Mesendoderm (in vitro differentiated cells): ENCODE measurements at regions not wholly inside any gene's neighbourhood (a gene's known extent, or its start where the extent isn't known, plus 50 kb on each side); places are given as distances from the start of the nearest gene placed in this dataset.

Experiments
- DNase-seq: peaks from one replicate; pipeline ENCODE4 v3.0.0; 2013
- H2AK5ac ChIP-seq: 2 replicates; pipeline ENCODE4 v1.6.1; 2013; ENCODE audit warnings: low read length, inconsistent platforms
- H2BK120ac ChIP-seq: 2 replicates; pipeline ENCODE4 v1.6.1; 2013; ENCODE audit warnings: low read depth, mild to moderate bottlenecking, low read length, moderate library complexity, mixed read lengths
- H2BK15ac ChIP-seq: replicated peaks from 2 replicates; pipeline ENCODE4 v1.6.1; 2013; ENCODE audit warnings: low read depth, mild to moderate bottlenecking, moderate library complexity
- H2BK5ac ChIP-seq: 2 replicates; pipeline ENCODE4 v1.6.1; 2013; ENCODE audit warnings: low read length, inconsistent platforms
- H3K18ac ChIP-seq: 2 replicates; pipeline ENCODE4 v1.6.1; 2013; ENCODE audit warnings: mild to moderate bottlenecking, low read length, mixed read lengths
- H3K23ac ChIP-seq: one replicate; pipeline ENCODE4 v1.6.1; 2013; ENCODE audit warnings: low read length
- H3K27ac ChIP-seq: 2 replicates; pipeline ENCODE4 v1.5.1; 2013; ENCODE audit warnings: low read depth, mild to moderate bottlenecking, inconsistent platforms, low read length, moderate library complexity
- H3K27me3 ChIP-seq: 2 replicates; pipeline ENCODE4 v1.6.1; 2013; ENCODE audit warnings: low read length, control low read depth, mild to moderate bottlenecking, inconsistent platforms; ENCODE audit not compliant: insufficient read depth, poor library complexity
- H3K36me3 ChIP-seq: 2 replicates; pipeline ENCODE4 v1.6.1; 2013; ENCODE audit warnings: low read length, inconsistent platforms; ENCODE audit not compliant: control insufficient read depth, insufficient read depth
- H3K4ac ChIP-seq: one replicate; pipeline ENCODE4 v1.6.1; 2013; ENCODE audit warnings: low read depth, mild to moderate bottlenecking, low read length, moderate library complexity
- H3K4me1 ChIP-seq: 2 replicates; pipeline ENCODE4 v1.6.1; 2013; ENCODE audit warnings: low read depth, low read length, inconsistent platforms; ENCODE audit not compliant: control insufficient read depth
- H3K4me2 ChIP-seq: 2 replicates; pipeline ENCODE4 v1.6.1; 2013; ENCODE audit warnings: low read length
- H3K4me3 ChIP-seq: 2 replicates; pipeline ENCODE4 v1.5.1; 2013; ENCODE audit warnings: mild to moderate bottlenecking, low read length
- H3K56ac ChIP-seq: one replicate; pipeline ENCODE4 v1.6.1; 2013; ENCODE audit warnings: low read length
- H3K79me1 ChIP-seq: 2 replicates; pipeline ENCODE4 v1.6.1; 2013; ENCODE audit warnings: low read length, inconsistent platforms
- H3K79me2 ChIP-seq: 2 replicates; pipeline ENCODE4 v1.6.1; 2013; ENCODE audit warnings: mild to moderate bottlenecking, low read length; ENCODE audit not compliant: control insufficient read depth, insufficient read depth
- H3K9ac ChIP-seq: 2 replicates; pipeline ENCODE4 v1.6.1; 2013; ENCODE audit warnings: low read length, inconsistent platforms
- H4K5ac ChIP-seq: one replicate; pipeline ENCODE4 v1.6.1; 2013; ENCODE audit warnings: low read length
- H4K8ac ChIP-seq: one replicate; pipeline ENCODE4 v1.6.1; 2013; ENCODE audit warnings: low read depth, mild to moderate bottlenecking, control low read depth, low read length, moderate library complexity
- WGBS: extraction: QIAGEN DNeasy Blood & Tissue Kit; methylation state at CpG from one replicate; pipeline ENCODE4 v1.1.7; 2013; ENCODE audit warnings: low lambda C conversion rate, missing lambda C conversion rate; ENCODE audit not compliant: insufficient coverage; ENCODE audit errors: extremely low coverage; 5-methylcytosine and 5-hydroxymethylcytosine counted together

DNA sequence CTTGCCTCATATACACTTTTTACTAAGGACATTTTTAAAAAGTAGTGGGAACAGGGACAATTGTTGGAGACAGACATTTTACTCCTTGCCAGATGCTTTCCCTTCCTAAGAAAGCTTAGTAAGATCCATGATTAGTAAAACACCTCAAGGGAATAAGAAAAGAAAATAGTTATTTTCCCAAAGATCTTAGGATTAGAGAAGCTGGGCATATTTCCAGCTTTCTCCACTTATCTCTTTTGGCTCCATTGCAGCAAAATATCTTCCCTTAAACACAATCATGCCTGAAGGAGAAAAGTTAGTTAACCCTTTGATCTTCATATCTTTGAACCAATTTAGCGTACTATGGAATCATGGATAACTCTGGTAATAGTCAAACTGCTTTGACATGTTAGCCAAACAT, 257.9 kb downstream of the PCDH18 start:
- no peak overlapping the region for H3K18ac ChIP-seq
- H3K36me3 ChIP-seq, result no peaks in the 10 kb centered on the region
- no peak overlapping the region for H3K56ac ChIP-seq
- no peak overlapping the region for H2BK5ac ChIP-seq
- no peak for DNase-seq
- no peak overlapping the region for H2BK15ac ChIP-seq
- H3K79me2 ChIP-seq, result no peaks in the 10 kb centered on the region
- no peak overlapping the region for H4K5ac ChIP-seq
- no peak overlapping the region for H3K9ac ChIP-seq
- no peak overlapping the region for H2AK5ac ChIP-seq
- no peaks in the 10 kb centered on the region for H3K27me3 ChIP-seq
- no peak overlapping the region for H3K27ac ChIP-seq
- no peak overlapping the region for H3K4ac ChIP-seq
- no peak overlapping the region for H3K4me3 ChIP-seq
- no peak overlapping the region for H3K4me2 ChIP-seq
- H2BK120ac ChIP-seq, result no peak overlapping the region
- H3K4me1 ChIP-seq, result no peaks in the 10 kb centered on the region
- no peak overlapping the region for H3K23ac ChIP-seq
- WGBS, result no CpG with 5 or more reads among the region's 1 CpG
- no peak overlapping the region for H4K8ac ChIP-seq
- no peaks in the 10 kb centered on the region for H3K79me1 ChIP-seq

DNA sequence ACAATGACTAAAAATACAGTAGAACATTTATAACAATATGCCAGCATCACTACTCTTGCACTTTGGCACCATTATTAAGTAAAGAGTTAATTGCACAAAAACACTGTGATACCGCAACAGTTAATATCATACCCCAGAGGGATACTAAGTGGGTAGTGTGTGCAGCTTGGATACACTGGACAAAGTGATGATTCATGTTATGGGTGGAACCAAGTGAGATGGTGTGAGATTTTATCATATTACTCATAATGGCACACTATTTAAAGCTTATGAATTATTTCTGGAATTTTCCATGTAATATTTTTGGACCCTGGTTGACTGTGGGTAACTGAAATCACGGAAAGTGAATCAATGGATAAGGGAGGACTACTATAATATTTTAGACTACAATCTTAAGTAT, 265.3 kb downstream of the PCDH18 start:
- no peak overlapping the region for H3K27ac ChIP-seq
- no peak overlapping the region for H3K9ac ChIP-seq
- H3K56ac ChIP-seq, result no peak overlapping the region
- H4K5ac ChIP-seq, result no peak overlapping the region
- H3K18ac ChIP-seq, result no peak overlapping the region
- H3K4me1 ChIP-seq, result no peaks in the 10 kb centered on the region
- H3K4me3 ChIP-seq, result no peak overlapping the region
- no peak overlapping the region for H3K23ac ChIP-seq
- H3K4ac ChIP-seq, result no peak overlapping the region
- DNase-seq, result no peak
- H2BK15ac ChIP-seq, result no peak overlapping the region
- no peaks in the 10 kb centered on the region for H3K27me3 ChIP-seq
- no peak overlapping the region for H2BK120ac ChIP-seq
- WGBS, result no CpG with 5 or more reads among the region's 2 CpGs
- H2BK5ac ChIP-seq, result no peak overlapping the region
- no peak overlapping the region for H2AK5ac ChIP-seq
- no peak overlapping the region for H3K4me2 ChIP-seq
- no peaks in the 10 kb centered on the region for H3K79me1 ChIP-seq
- H4K8ac ChIP-seq, result no peak overlapping the region
- H3K36me3 ChIP-seq, result no peaks in the 10 kb centered on the region
- H3K79me2 ChIP-seq, result no peaks in the 10 kb centered on the region

DNA sequence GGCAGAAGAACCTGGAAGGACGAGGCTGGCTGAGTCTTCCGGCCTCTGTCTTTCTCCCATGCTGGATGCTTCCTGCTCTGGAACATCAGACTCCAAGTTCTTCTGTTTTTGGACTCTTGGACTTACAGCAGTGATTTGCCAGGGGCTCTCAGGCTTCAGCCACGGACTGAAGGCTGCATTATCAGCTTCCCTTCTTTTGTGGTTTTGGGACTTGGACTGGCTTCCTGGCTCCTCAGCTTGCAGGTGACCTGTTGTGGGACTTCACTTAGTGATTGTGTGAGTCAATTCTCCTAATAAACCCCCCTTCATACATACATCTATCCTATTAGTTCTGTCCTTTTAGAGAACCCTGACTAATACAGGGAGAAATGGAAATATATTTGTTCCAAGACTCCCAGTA, 265.8 kb downstream of the PCDH18 start:
- no peak overlapping the region for H3K4me3 ChIP-seq
- H3K23ac ChIP-seq, result no peak overlapping the region
- no peak overlapping the region for H4K5ac ChIP-seq
- H3K4me2 ChIP-seq, result no peak overlapping the region
- no peak overlapping the region for H2AK5ac ChIP-seq
- H3K56ac ChIP-seq, result no peak overlapping the region
- no peak overlapping the region for H4K8ac ChIP-seq
- H3K9ac ChIP-seq, result no peak overlapping the region
- H3K79me1 ChIP-seq, result no peaks in the 10 kb centered on the region
- H3K36me3 ChIP-seq, result no peaks in the 10 kb centered on the region
- WGBS, result no CpG with 5 or more reads among the region's 3 CpGs
- no peak overlapping the region for H3K18ac ChIP-seq
- H2BK120ac ChIP-seq, result no peak overlapping the region
- H3K79me2 ChIP-seq, result no peaks in the 10 kb centered on the region
- H3K4ac ChIP-seq, result no peak overlapping the region
- no peak for DNase-seq
- no peaks in the 10 kb centered on the region for H3K27me3 ChIP-seq
- no peak overlapping the region for H2BK5ac ChIP-seq
- no peak overlapping the region for H3K27ac ChIP-seq
- H3K4me1 ChIP-seq, result no peaks in the 10 kb centered on the region
- no peak overlapping the region for H2BK15ac ChIP-seq

DNA sequence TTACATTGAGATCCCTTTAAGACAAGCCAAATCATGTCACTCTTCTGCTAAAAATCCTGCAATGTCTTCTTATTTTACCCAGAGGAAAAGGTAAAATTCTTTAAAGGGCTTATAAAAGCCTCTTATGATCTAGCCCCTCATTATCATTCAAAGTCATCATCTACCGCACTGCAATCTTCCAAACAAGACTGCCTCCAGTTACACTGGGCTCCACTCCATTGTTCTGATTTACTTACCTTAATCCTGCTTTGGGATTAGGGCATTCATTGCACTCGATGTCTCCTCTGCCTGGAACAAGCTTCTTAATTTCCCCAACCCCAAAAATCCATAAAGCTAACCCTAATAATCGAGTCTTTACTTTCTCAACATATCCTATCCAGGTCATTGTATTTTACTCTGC, 269.1 kb downstream of the PCDH18 start:
- H3K79me1 ChIP-seq, result no peaks in the 10 kb centered on the region
- H3K9ac ChIP-seq, result no peak overlapping the region
- H3K27me3 ChIP-seq, result no peaks in the 10 kb centered on the region
- no peaks in the 10 kb centered on the region for H3K36me3 ChIP-seq
- no peaks in the 10 kb centered on the region for H3K4me1 ChIP-seq
- no peak overlapping the region for H2BK120ac ChIP-seq
- no peaks in the 10 kb centered on the region for H3K79me2 ChIP-seq
- H3K4me2 ChIP-seq, result no peak overlapping the region
- no peak for DNase-seq
- no peak overlapping the region for H3K56ac ChIP-seq
- WGBS, result no CpG with 5 or more reads among the region's 3 CpGs
- no peak overlapping the region for H3K27ac ChIP-seq
- no peak overlapping the region for H3K4ac ChIP-seq
- H3K23ac ChIP-seq, result no peak overlapping the region
- H2BK5ac ChIP-seq, result no peak overlapping the region
- no peak overlapping the region for H2BK15ac ChIP-seq
- H3K4me3 ChIP-seq, result no peak overlapping the region
- H3K18ac ChIP-seq, result no peak overlapping the region
- H4K8ac ChIP-seq, result no peak overlapping the region
- no peak overlapping the region for H4K5ac ChIP-seq
- H2AK5ac ChIP-seq, result no peak overlapping the region

DNA sequence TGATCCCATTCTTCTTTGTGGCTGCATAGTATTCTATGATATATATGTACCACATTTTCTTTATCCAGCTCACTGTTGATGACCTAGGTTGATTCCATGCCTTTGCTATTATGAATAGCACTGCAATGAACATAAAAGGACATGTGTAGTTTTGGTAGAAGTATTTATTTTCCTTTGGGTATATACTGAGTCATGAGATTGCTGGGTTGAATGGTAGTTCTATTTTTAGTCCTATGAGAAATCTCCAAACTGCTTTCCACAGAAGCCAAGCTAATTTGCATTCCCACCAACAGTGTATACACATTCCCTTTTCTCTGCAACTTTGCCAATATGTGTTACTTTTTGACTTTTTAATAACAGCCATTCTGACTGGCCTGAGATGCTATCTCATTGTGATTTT, 278.3 kb downstream of the PCDH18 start:
- H2AK5ac ChIP-seq, result no peak overlapping the region
- H4K8ac ChIP-seq, result no peak overlapping the region
- no peaks in the 10 kb centered on the region for H3K36me3 ChIP-seq
- DNase-seq, result no peak
- H3K4me3 ChIP-seq, result no peak overlapping the region
- H3K79me2 ChIP-seq, result no peaks in the 10 kb centered on the region
- H3K9ac ChIP-seq, result no peak overlapping the region
- no peak overlapping the region for H3K4me2 ChIP-seq
- no peaks in the 10 kb centered on the region for H3K79me1 ChIP-seq
- H4K5ac ChIP-seq, result no peak overlapping the region
- no peak overlapping the region for H3K56ac ChIP-seq
- H2BK120ac ChIP-seq, result no peak overlapping the region
- H3K27ac ChIP-seq, result no peak overlapping the region
- no peak overlapping the region for H2BK15ac ChIP-seq
- H2BK5ac ChIP-seq, result no peak overlapping the region
- no peak overlapping the region for H3K23ac ChIP-seq
- no peaks in the 10 kb centered on the region for H3K27me3 ChIP-seq
- H3K18ac ChIP-seq, result no peak overlapping the region
- no peak overlapping the region for H3K4ac ChIP-seq
- H3K4me1 ChIP-seq, result no peaks in the 10 kb centered on the region

DNA sequence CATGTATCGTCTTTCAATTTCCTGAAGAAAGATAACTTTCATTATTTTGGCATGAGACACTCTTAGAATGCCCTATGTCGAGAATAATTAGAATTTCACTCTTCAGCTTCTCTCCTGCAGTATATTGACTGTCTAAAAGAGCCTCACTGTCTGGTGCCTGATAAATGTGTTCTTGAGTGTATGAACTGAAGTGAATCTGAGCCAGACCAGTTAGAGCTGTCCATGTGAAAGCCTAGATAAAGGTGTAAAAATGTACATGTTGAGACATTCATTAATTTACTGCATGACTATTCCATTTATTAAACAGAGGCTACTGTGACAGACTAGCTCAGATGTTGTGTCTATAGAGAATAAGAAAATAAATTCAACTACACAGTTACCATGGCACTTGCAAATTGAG, 283.2 kb downstream of the PCDH18 start:
- Histone ChIP-seq H3K79me1 (no peaks in the 10 kb centered on the region), H3K18ac (no peak overlapping the region), H3K23ac (no peak overlapping the region), H4K8ac (no peak overlapping the region), H3K27ac (no peak overlapping the region), H4K5ac (no peak overlapping the region), H3K56ac (no peak overlapping the region), H3K9ac (no peak overlapping the region), H2BK120ac (no peak overlapping the region), H2BK5ac (no peak overlapping the region), H3K27me3 (no peaks in the 10 kb centered on the region), H2AK5ac (no peak overlapping the region), H3K4ac (no peak overlapping the region), H3K4me3 (no peak overlapping the region), H3K4me1 (no peaks in the 10 kb centered on the region), H3K79me2 (no peaks in the 10 kb centered on the region), H2BK15ac (no peak overlapping the region), H3K36me3 (no peaks in the 10 kb centered on the region), H3K4me2 (no peak overlapping the region)
- no CpG with 5 or more reads among the region's 2 CpGs for WGBS
- no peak for DNase-seq
